ENCODE measurements at regions not wholly inside any gene's neighbourhood (a gene's known extent, or its start where the extent isn't known, plus 50 kb on each side); places are given as distances from the start of the nearest gene placed in this dataset.
A peak's percentile ranks its signal among the peaks of the same experiment; 100 is the strongest.

GRCh38 chr1:87685311-87686135 is 356.8 kb downstream of the LMO4 start:
- H3K4me1 ChIP-seq, result peaks cover 0 to 37% (median 10%) of the 10 kb centered on the region in 4 donors
- intact Hi-C loops (cut with DNase I; ENCODE audit: low total_unique reads), result loop anchor here (10.0 kb wide), 1 partner anchor 351 kb away; no protein-coding TSS in a partner anchor
- H3K4me3 ChIP-seq, result no peak overlapping the region

GRCh38 chr1:87686136-87686495 is 357.4 kb downstream of the LMO4 start:
- TF ChIP-seq EP300 (IDR thresholded peaks at IDR 0.05; ENCODE audit: low read depth) (no peak), POLR2AphosphoS5 (IDR thresholded peaks at IDR 0.05) (no peak), CTCF (IDR thresholded peaks at IDR 0.05) (no peak), POLR2A (IDR thresholded peaks at IDR 0.05) (no peak)
- H3K9me3 ChIP-seq, result no peaks in the 10 kb centered on the region
- no peaks in the 10 kb centered on the region for H3K36me3 ChIP-seq
- WGBS, 2 donors (ENCODE audit: low coverage in 1 of 2), result 86% methylated on average over 1 of the region's 1 CpG; no CpG with 5 or more reads in 1 of the 2 donors
- H3K27ac ChIP-seq, result peak overlapping the region in 3 of 4 donors; percentile 19 to 56 (median 30)
- no peak for DNase-seq
- intact Hi-C loops (cut with DNase I; ENCODE audit: low total_unique reads), result loop anchor here (10.0 kb wide), 1 partner anchor 351 kb away; no protein-coding TSS in a partner anchor
- in situ Hi-C loops (cut with MboI; ENCODE audit: low pct_ligation_motif_present in 1 of 4, low pct_unique_long_range_greater_than_20kb in 1 of 4, low sequenced_read_pairs in 3 of 4), result no loop called here
- H3K27me3 ChIP-seq, result no peaks in the 10 kb centered on the region
- no peak overlapping the region for H3K4me3 ChIP-seq
- H3K4me1 ChIP-seq, result peaks cover 0 to 37% (median 10%) of the 10 kb centered on the region in 4 donors

More at GRCh38 chr1:87685311-87686135, 356.8 kb downstream of the LMO4 start:
- Histone ChIP-seq H3K27ac (peak overlapping the region; percentile 56 to 79 (median 62)), H3K9me3 (no peaks in the 10 kb centered on the region), H3K36me3 (no peaks in the 10 kb centered on the region), H3K27me3 (no peaks in the 10 kb centered on the region)
- TF ChIP-seq EP300 (IDR thresholded peaks at IDR 0.05; ENCODE audit: low read depth) (no peak), POLR2AphosphoS5 (IDR thresholded peaks at IDR 0.05) (no peak), CTCF (IDR thresholded peaks at IDR 0.05) (no peak), POLR2A (IDR thresholded peaks at IDR 0.05) (no peak)
- 49 to 58% methylated on average over 13 to 16 of the region's 16 CpGs for WGBS, 2 donors (ENCODE audit: low coverage in 1 of 2)
- no peak for DNase-seq
- in situ Hi-C loops (cut with MboI; ENCODE audit: low pct_ligation_motif_present in 1 of 4, low pct_unique_long_range_greater_than_20kb in 1 of 4, low sequenced_read_pairs in 3 of 4), result no loop called here

GRCh38 chr1:87686671-87687070 is 358.0 kb downstream of the LMO4 start:
- Histone ChIP-seq H3K4me1 (peaks cover 0 to 37% (median 10%) of the 10 kb centered on the region in 4 donors), H3K27ac (peak overlapping the region in 3 of 4 donors; percentile 19 to 56 (median 30)), H3K4me3 (no peak overlapping the region), H3K27me3 (no peaks in the 10 kb centered on the region), H3K9me3 (no peaks in the 10 kb centered on the region), H3K36me3 (no peaks in the 10 kb centered on the region)
- TF ChIP-seq POLR2AphosphoS5 (IDR thresholded peaks at IDR 0.05), result peak in 1 of 3 donors; percentile 41
- TF ChIP-seq EP300 (IDR thresholded peaks at IDR 0.05; ENCODE audit: low read depth), result no peak
- TF ChIP-seq POLR2A (IDR thresholded peaks at IDR 0.05), result no peak
- intact Hi-C loops (cut with DNase I; ENCODE audit: low total_unique reads) (loop anchor here (10.0 kb wide), 1 partner anchor 352 kb away; no protein-coding TSS in a partner anchor), in situ Hi-C loops (cut with MboI; ENCODE audit: low pct_ligation_motif_present in 1 of 4, low pct_unique_long_range_greater_than_20kb in 1 of 4, low sequenced_read_pairs in 3 of 4) (no loop called here)
- 77 to 83% methylated on average over 1 of the region's 1 CpG for WGBS, 2 donors (ENCODE audit: low coverage in 1 of 2)
- DNase-seq, result no peak

- in situ Hi-C loops (cut with MboI; ENCODE audit: low pct_ligation_motif_present in 1 of 4, low pct_unique_long_range_greater_than_20kb in 1 of 4, low sequenced_read_pairs in 3 of 4), result no loop called here
- no peaks in the 10 kb centered on the region for H3K9me3 ChIP-seq
- peaks cover 0 to 37% (median 10%) of the 10 kb centered on the region in 4 donors for H3K4me1 ChIP-seq
- 51 to 68% methylated on average over 5 of the region's 5 CpGs for WGBS, 2 donors (ENCODE audit: low coverage in 1 of 2)
- H3K27me3 ChIP-seq, result no peaks in the 10 kb centered on the region
- no peak for TF ChIP-seq CTCF (IDR thresholded peaks at IDR 0.05)
- TF ChIP-seq POLR2AphosphoS5 (IDR thresholded peaks at IDR 0.05), result no peak
- no peak for TF ChIP-seq EP300 (IDR thresholded peaks at IDR 0.05; ENCODE audit: low read depth)
- no peak for TF ChIP-seq POLR2A (IDR thresholded peaks at IDR 0.05)
- no peak for DNase-seq
- intact Hi-C loops (cut with DNase I; ENCODE audit: low total_unique reads), result loop anchor here (10.0 kb wide), 1 partner anchor 353 kb away; no protein-coding TSS in a partner anchor
- no peak overlapping the region for H3K27ac ChIP-seq
- H3K36me3 ChIP-seq, result no peaks in the 10 kb centered on the region
- H3K4me3 ChIP-seq, result no peak overlapping the region
Observed at GRCh38 chr1:87688136-87688535, 359.5 kb downstream of the LMO4 start.
